Renal cortex interstitium (tissue), 11 donors: ENCODE measurements at regions not wholly inside any gene's neighbourhood (a gene's known extent, or its start where the extent isn't known, plus 50 kb on each side); places are given as distances from the start of the nearest gene placed in this dataset.

ENCODE experiments used
- DNase-seq, 11 donors: peaks; one replicate each; pipeline ENCODE4 v3.0.0-alpha.2; 2013; ENCODE audit warnings: low read depth in 9 of 11, low spot score in 4 of 11; ENCODE audit errors: extremely low read depth in 1 of 11

- DNase-seq: no peak
Measured at GRCh38 chr7:25313526-25313925, 85.2 kb upstream of the NPVF start.

GRCh38 chr7:25314094-25314730 is 85.9 kb upstream of the NPVF start:
- DNase-seq: no peak

GRCh38 chr7:25314731-25315267 is 86.5 kb upstream of the NPVF start:
- DNase-seq: no peak

GRCh38 chr7:25316366-25316765 is 88.1 kb upstream of the NPVF start:
- no peak for DNase-seq

- DNase-seq: no peak
Measured at GRCh38 chr7:25318047-25318446, 89.8 kb upstream of the NPVF start.

GRCh38 chr7:25319707-25320106 is 91.4 kb upstream of the NPVF start:
- no peak for DNase-seq

DNA sequence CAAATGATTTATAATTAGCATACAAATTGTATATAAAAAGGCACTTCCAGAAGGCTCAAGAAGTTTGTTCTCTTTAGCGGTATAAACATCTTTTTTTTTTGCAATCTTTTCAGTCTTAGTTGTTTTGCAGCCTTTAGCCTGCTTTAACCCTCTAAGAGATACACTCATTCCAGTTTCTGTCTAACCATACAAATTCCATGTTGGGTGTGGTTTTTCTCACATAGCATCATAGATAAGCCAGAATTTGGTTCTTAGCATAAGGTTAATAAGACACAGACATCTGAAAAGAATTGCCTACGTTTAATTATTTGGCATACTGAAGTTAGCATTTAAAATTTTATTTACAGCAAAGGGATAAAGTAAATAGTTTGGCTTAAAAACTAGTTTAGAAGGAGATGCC is 92.5 kb upstream of the NPVF start:
- no peak for DNase-seq

- no peak for DNase-seq
Measured at GRCh38 chr7:25321424-25321823, 93.1 kb upstream of the NPVF start.

- DNase-seq: no peak
Measured at GRCh38 chr7:25322473-25322872, 94.2 kb upstream of the NPVF start.

DNA sequence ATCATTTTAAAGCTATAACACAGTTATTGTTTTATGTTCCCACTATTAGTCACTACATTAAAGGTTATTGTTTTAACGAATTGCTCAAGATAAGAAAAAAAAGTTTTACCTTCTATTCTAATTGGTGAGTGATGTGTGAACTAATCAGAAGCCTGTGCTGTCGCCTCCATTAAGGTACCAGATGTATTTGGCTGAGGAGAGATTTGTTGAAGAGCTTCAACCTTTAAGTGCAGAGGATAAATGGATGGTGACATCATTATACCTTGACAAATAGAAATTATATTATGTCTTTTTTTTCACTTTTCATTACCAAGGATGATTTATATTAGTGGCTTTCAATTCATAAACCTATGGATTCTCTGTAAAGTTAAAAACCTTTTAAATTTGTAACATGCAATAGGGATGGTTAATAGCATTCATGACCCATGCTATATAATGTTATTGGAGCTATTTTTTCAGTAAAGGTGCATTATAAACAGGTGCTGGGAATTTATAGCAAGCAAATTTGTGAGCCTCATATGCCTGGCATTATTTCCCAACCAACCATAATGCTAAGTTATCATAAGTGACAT is 97.0 kb upstream of the NPVF start:
- no peak for DNase-seq

- DNase-seq: no peak
Measured at GRCh38 chr7:25326501-25327156, 98.3 kb upstream of the NPVF start.

DNA sequence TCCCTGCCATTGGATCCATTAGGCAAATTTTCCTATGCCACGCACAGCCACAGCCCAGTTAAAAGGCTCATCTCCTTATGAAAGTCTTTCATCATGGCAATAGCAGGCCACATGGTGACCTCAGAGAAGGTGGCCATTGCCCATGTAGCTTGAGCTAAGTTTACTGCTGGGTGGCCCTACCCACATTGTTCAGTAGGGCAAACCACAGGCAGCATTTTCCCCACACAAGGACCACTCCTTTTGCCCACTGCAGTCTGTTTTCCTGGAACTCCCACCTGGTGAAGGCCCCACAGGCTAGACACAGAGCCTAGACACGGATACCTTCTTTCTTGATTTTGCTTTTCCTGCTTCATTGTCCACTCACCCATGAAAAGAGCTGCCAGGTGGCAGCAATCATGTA is 101.5 kb upstream of the NPVF start:
- DNase-seq: no peak

- DNase-seq: no peak
Measured at GRCh38 chr7:25333296-25333928, 105.1 kb upstream of the NPVF start.

GRCh38 chr7:25347360-25348066 is 119.2 kb upstream of the NPVF start:
- DNase-seq: no peak

DNA sequence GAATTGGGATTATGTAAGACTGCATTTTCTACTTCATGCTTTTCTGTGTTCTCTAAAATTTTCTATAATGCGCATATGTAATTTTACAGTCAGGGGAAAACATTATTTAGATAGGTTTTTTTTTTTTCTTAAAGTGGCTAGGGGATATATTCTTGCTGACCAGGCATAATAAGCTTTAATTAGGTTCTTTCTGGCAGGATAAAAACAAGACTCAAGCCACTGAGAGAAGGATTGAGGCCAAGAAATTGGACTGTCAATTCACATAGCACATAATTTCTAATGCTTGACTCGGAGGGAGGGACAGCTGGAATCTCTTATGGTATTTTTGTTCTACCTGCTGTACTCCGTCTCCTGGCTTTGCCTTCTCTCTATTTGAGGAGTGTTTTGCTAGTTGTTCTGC is 119.8 kb upstream of the NPVF start:
- no peak for DNase-seq

DNA sequence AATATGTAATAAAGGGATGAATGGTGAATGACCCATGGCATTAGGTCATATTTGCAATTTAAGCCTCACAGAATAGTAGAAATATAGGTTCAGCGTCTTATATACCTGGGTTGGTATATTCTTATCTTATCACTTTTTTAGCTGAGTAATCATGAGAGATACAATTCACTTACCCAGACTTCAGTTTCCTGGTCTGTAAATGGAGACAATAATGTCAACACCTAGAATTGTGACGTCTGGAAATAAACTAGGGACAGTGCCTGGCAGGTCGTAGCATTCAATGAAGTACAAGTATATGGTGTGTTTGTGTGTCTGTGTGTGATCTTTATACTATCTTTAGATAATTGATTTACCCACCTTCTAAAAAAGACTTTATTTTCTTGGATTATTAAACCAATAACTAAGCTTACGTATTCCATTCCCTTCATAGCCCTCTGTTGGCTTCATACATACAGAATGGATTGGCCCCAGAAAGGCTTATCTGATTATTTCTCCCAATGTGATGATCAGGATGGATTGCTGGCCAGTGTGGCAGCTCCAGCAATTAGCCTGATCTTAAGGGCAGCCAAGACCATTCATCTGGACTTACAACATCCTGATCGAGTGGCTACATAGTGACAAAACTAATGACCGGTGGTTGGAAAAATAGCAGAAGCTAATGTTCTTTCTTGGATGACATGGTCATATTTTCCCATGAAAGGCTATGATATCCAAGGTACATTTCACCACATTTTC is 121.2 kb upstream of the NPVF start:
- no peak for DNase-seq

- no peak for DNase-seq
Measured at GRCh38 chr7:25350041-25350440, 121.8 kb upstream of the NPVF start.

DNA sequence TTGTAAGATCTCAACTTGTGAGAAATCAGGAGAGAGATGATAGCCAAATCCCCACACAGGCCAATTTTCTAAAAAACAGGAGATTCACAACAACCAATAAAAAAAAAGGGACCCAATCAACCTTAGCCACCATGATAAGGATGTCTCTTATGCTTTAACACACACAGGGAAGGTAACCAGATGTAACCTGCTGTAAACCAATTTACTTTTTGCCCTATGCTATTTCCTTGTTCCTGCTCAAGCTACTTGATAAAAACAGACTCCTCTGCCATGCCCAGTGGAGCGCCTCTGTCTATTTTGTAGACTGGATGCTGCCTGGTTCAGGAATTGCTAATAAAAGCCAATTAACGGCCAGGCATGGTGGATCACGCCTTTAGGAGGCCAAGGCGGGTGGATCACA is 123.5 kb upstream of the NPVF start:
- DNase-seq: no peak

DNA sequence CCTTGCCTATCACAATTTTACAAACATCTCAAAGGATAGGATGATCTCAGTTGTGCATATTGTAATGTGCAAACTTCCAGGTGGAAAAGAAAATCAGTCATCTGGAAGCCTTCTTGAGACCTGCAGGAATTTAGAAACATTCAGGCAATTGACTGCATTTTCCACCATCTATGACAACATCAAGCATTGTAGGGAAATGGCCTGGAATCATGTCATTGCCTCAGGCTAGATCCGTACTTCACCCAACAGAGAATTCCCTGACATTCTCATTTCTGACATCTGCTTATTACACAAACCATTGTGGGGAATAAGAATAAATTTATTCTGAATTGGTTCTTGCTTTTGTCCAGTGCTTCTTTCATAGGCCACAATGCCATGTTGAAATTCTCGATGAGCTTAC is 124.9 kb upstream of the NPVF start:
- no peak for DNase-seq
